Hepatocyte (in vitro differentiated cells): ENCODE measurements at regions not wholly inside any gene's neighbourhood (a gene's known extent, or its start where the extent isn't known, plus 50 kb on each side); places are given as distances from the start of the nearest gene placed in this dataset.

Experiments
- DNase-seq: peaks from one replicate; pipeline ENCODE4 v3.0.0-alpha.2; 2016; ENCODE audit warnings: low spot score
- H2AFZ ChIP-seq: fragments of 200-600 bp; sonication (generic); 2 replicates; pipeline ENCODE4 v1.6.0; 2016; ENCODE audit warnings: antibody characterized with exemption, mild to moderate bottlenecking
- H3K27ac ChIP-seq: fragments of 200-600 bp; sonication (generic); 2 replicates; pipeline ENCODE4 v1.5.1; 2016; ENCODE audit warnings: mild to moderate bottlenecking
- H3K27me3 ChIP-seq: fragments of 200-600 bp; sonication (generic); 2 replicates; pipeline ENCODE4 v1.6.1; 2016
- H3K36me3 ChIP-seq: fragments of 200-600 bp; sonication (generic); replicated peaks from 2 replicates; pipeline ENCODE4 v1.5.1; 2016; ENCODE audit warnings: low read depth; ENCODE audit not compliant: insufficient read depth
- H3K4me1 ChIP-seq: fragments of 200-600 bp; sonication (generic); 2 replicates; pipeline ENCODE4 v1.5.1; 2016; ENCODE audit warnings: mild to moderate bottlenecking, moderate library complexity; ENCODE audit not compliant: insufficient read depth
- H3K4me2 ChIP-seq: fragments of 200-600 bp; sonication (generic); 2 replicates; pipeline ENCODE4 v1.6.0; 2016
- H3K4me3 ChIP-seq: fragments of 200-600 bp; sonication (generic); 2 replicates; pipeline ENCODE4 v1.5.1; 2016; ENCODE audit warnings: mild to moderate bottlenecking
- H3K79me2 ChIP-seq: fragments of 200-600 bp; sonication (generic); 2 replicates; pipeline ENCODE4 v1.6.0; 2017; ENCODE audit warnings: mild to moderate bottlenecking
- H3K9me2 ChIP-seq: fragments of 200-600 bp; sonication (generic); replicated peaks from 2 replicates; pipeline ENCODE4 v1.6.0; 2017; ENCODE audit warnings: mild to moderate bottlenecking; ENCODE audit not compliant: insufficient read depth
- H3K9me3 ChIP-seq: fragments of 200-600 bp; sonication (generic); 2 replicates; pipeline ENCODE4 v1.5.1; 2016; ENCODE audit warnings: low read depth, mild to moderate bottlenecking
- H4K20me1 ChIP-seq: fragments of 200-600 bp; sonication (generic); 2 replicates; pipeline ENCODE4 v1.6.0; 2016; ENCODE audit warnings: mild to moderate bottlenecking; ENCODE audit not compliant: insufficient read depth, poor library complexity, severe bottlenecking
- CTCF ChIP-seq: fragments of 200-600 bp; sonication (generic); IDR thresholded peaks from 2 replicates; pipeline ENCODE4 v1.5.1; 2016; ENCODE audit warnings: antibody characterized with exemption, mild to moderate bottlenecking; ENCODE audit not compliant: poor library complexity
- EZH2 ChIP-seq: fragments of 200-600 bp; sonication (generic); IDR thresholded peaks from 2 replicates; pipeline ENCODE4 v1.6.1; 2016; ENCODE audit warnings: antibody characterized with exemption, mild to moderate bottlenecking, borderline replicate concordance
- EZH2phosphoT487 ChIP-seq: fragments of 200-600 bp; sonication (generic); IDR thresholded peaks from one replicate; pipeline ENCODE4 v1.6.1; 2018; ENCODE audit warnings: antibody characterized with exemption, mild to moderate bottlenecking, low read depth, moderate library complexity; ENCODE audit not compliant: unreplicated experiment, severe bottlenecking
- WGBS: methylation state at CpG from one replicate; pipeline ENCODE4 v1.1.6; 2016; ENCODE audit warnings: low lambda C conversion rate; ENCODE audit errors: missing lambda C conversion rate; 5-methylcytosine and 5-hydroxymethylcytosine counted together

- Histone ChIP-seq H3K79me2 (no peaks in the 10 kb centered on the region), H3K4me3 (no peak overlapping the region), H4K20me1 (no peaks in the 10 kb centered on the region), H3K4me1 (no peaks in the 10 kb centered on the region), H3K36me3 (no peaks in the 10 kb centered on the region), H3K27ac (no peak overlapping the region), H2AFZ (no peak overlapping the region), H3K9me2 (no peaks in the 10 kb centered on the region), H3K27me3 (no peaks in the 10 kb centered on the region), H3K9me3 (no peaks in the 10 kb centered on the region), H3K4me2 (no peak overlapping the region)
- DNase-seq = no peak
- TF ChIP-seq CTCF (no peak), EZH2phosphoT487 (no peak), EZH2 (no peak)
- WGBS = 74% methylated on average over 2 of the region's 2 CpGs
Observed at GRCh38 chr2:34601561-34601960, 1002.5 kb upstream of the FAM98A start.

DNA sequence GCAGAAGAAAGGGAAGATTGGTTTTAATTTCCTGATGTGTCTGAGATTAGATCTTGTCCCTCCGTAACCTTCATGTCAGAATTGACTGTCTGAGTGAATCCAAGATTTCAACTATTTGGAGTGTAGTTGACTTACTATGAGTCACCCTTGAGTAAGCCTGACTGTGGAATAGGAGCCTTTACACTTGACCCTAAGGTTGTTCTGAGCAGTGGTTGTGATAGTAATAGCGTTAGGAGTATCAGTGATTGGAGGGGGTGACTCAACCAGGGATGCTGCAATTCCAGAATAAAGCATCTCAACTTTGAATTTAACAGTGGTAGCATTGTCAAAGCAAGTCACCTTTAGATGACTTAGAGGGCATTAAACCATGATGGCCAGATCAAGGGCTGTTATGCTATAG lies 979.5 kb upstream of the FAM98A start:
- Histone ChIP-seq H3K4me1 (no peaks in the 10 kb centered on the region), H3K27ac (no peak overlapping the region), H3K9me2 (peaks cover 4% of the 10 kb centered on the region), H3K36me3 (no peaks in the 10 kb centered on the region), H4K20me1 (no peaks in the 10 kb centered on the region), H3K4me2 (no peak overlapping the region), H3K4me3 (no peak overlapping the region), H3K9me3 (no peaks in the 10 kb centered on the region), H2AFZ (no peak overlapping the region), H3K27me3 (no peaks in the 10 kb centered on the region), H3K79me2 (no peaks in the 10 kb centered on the region)
- DNase-seq = no peak
- TF ChIP-seq EZH2phosphoT487 (no peak), CTCF (no peak), EZH2 (no peak)
- WGBS = 73% methylated on average over 2 of the region's 2 CpGs

DNA sequence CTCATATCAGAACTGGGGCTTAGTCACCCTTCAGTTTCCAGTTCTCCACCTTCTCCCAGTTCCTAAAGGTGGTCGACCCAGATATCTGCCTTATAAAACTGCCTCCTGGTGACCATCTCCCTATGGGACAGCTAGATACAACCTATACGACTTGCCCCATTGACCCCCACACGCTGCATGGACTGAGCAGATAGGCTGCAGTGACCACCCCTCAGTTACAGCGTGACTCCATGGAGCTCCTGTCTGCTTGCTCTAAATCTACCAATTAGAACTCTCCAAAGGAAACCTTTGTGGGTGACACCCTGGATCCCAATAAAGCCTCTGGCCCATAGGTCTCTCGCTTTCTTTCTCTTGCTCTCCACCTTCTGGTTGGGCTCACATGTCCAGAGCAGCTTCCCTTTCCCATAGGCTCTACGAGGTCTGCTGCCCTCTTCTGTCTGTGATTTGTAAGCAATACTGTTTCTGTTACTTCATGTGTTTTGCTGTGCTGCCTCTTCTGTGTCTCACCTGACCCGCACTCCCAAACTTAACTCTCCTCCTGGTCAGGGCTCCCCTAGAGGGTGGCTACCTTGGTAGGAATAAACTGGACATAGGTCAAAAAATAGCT lies 971.3 kb upstream of the FAM98A start:
- 62% methylated on average over 7 of the region's 7 CpGs for WGBS
- Histone ChIP-seq H3K9me2 (no peaks in the 10 kb centered on the region), H3K27ac (no peak overlapping the region), H3K36me3 (no peaks in the 10 kb centered on the region), H3K9me3 (no peaks in the 10 kb centered on the region), H2AFZ (no peak overlapping the region), H3K4me3 (no peak overlapping the region), H3K4me2 (no peak overlapping the region), H3K4me1 (no peaks in the 10 kb centered on the region), H3K79me2 (no peaks in the 10 kb centered on the region), H4K20me1 (no peaks in the 10 kb centered on the region), H3K27me3 (no peaks in the 10 kb centered on the region)
- peak; percentile 70 for DNase-seq
- peak; percentile 56 for TF ChIP-seq CTCF
- TF ChIP-seq EZH2phosphoT487 = no peak
- TF ChIP-seq EZH2 = no peak
